CD1c-positive myeloid dendritic cell (primary cell): ENCODE measurements at regions not wholly inside any gene's neighbourhood (a gene's known extent, or its start where the extent isn't known, plus 50 kb on each side); places are given as distances from the start of the nearest gene placed in this dataset.

Source experiments
- DNase-seq: peaks from one replicate; pipeline ENCODE4 v3.0.0-alpha.2; 2016; ENCODE audit errors: extremely low spot score

DNA sequence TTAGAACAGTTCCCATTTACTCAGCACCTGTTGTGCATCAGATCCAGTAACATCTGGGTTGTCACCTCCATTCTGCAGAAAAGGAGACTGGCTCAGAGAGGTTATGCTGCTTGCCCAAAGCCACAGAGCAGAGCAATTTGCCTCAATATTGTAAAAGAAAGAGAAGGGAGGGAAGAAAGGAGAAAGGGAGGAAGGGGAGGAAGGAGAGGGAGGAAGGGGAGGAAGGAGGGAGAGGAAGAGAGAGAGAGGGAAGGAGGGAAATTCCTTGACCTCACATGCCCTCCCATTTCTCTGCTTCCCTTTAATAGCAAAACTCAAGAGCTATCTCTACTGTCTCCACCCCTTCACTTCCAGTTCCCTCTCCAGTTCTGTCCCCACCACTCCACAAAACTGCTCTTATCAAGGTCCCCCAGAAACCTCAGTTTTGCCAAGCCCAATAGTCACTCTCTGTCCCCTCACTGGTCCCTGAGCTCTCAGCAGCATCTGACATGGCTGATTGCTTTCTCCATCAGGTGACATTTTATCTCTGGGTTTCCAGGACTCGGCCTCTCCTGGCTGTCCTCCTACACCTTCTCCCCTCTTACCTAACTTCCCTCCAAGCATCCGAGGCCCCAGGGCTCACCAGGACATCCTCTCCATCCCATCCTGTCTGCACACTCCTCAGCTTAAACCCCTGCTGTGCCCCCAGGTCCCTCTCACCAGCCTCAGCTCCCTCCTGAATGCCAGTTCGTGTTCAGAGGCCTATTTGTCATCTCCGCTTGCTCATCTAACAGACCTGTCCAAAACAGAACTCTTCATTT lies 104.7 kb upstream of the LINGO1 start:
- no peak for DNase-seq

GRCh38 chr15:77734306-77734705 lies 101.6 kb upstream of the LINGO1 start:
- DNase-seq, result no peak

- no peak for DNase-seq
These were observed 101.0 kb upstream of the LINGO1 start for GRCh38 chr15:77733579-77734300.

DNA sequence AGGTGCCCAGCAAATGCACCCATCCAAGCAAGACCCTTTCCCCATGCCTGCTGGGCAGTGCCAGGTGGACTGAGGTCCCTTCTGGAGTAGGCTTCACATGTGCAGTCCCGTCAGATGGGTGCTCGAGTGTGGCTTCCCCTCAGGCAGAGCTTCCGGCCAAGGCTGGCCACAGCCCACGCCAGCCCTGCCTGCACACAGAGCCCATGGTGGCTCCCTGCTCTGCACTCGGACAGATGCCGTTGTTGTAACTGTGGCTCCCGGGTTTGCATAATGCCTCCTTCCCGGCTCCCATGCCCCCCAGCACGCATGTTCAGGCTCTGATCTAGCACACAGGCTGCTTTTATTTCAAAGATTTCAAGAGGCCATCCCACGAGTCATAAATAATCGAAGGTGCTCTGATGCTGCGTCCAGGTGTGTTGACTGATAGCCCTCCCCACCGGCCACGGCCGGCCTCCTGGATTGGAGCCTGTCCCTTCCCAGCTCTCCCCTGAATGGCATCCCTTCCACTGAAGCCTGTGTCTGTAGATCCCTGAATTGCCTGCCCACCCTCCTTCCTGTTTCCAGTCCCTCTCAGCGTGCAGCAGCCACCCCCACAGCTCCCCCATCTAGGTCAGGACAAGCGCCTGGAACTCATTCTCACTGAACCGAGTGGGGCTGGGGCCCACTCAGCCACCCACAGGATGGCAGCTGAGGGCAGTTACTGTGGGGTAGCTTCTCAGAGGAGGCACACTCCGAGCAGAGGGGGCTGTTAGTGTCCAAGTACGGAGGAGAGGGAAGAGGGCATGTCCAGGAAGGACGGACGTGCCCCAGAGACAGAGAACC lies 100.0 kb upstream of the LINGO1 start:
- no peak for DNase-seq

- no peak for DNase-seq
These were observed 99.2 kb upstream of the LINGO1 start for GRCh38 chr15:77731945-77732344.

- no peak for DNase-seq
These were observed 98.4 kb upstream of the LINGO1 start for GRCh38 chr15:77731067-77731466.

DNA sequence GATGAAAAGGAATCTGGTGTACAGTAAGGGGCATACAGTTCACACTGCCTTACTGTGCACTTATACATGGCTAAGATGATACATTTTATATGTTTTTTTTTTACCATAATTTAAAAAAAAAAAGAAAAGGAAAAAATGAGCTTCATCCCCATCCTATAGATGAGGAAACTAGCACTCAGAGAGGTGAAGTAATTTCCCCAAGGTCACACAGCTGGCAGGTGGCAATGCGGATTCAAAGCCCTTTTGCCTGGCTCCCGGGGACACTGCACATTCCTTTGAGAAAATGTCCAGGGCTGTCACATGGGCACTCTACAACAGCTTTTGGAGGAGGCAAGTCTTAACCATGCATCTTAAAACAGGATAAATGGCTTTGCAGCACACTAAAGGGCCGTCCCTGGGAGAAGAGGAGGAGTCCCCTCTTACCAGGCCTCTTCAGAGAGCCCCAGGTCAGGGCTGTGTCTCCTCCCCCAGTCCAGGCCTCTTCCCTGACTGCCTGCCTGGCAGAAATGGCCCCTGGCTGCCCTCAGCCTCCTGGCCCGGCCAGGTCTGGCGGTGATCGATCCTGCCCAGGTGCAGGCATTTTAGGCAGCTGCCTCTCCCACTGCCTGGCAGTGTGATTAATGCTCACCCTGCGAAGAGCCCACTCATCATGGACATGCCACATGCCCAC lies 95.1 kb upstream of the LINGO1 start:
- DNase-seq, result no peak

DNA sequence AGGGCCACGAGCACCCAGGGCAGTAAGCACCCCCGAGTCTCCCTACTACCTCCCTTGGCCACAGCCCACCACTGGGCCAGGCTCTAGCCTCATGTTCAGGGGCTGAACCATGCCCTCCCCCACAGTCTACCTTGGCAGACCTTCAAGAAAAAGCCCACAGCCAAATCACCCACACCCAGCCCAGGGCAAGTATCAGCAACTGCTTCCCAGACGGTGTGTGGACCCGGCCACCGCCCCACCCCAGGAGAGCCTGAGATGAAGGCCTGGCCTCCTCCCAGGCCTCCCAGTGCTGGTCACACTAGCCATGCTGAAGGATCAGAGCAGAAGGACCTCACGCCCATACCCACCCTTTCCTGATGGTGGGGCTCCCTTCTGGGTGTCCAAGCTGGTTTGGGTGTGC lies 92.0 kb upstream of the LINGO1 start:
- no peak for DNase-seq

- DNase-seq, result no peak
These were observed 91.0 kb upstream of the LINGO1 start for GRCh38 chr15:77723756-77724155.

GRCh38 chr15:77722759-77723460 lies 90.2 kb upstream of the LINGO1 start:
- DNase-seq, result no peak

DNA sequence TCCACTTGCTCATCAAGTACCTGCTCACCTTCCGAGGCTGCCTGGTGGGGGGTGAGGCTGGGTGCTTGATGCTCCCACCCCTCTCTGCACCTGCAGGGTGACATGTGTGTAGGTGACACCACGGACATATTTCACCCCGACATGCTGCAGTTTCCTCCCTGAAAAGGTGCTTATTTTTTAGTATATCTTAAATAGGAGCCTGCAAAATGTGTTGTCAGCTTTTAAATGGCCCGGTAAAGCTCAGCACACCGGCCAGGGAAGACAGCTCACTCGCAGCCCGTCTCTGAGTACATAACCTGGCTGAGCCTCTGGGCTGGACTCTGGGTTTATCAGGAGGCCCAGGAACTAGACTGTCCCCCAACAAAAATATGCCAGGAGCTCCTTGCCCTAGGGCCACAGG lies 89.3 kb upstream of the LINGO1 start:
- no peak for DNase-seq

GRCh38 chr15:77720655-77721054 lies 87.9 kb upstream of the LINGO1 start:
- no peak for DNase-seq

DNA sequence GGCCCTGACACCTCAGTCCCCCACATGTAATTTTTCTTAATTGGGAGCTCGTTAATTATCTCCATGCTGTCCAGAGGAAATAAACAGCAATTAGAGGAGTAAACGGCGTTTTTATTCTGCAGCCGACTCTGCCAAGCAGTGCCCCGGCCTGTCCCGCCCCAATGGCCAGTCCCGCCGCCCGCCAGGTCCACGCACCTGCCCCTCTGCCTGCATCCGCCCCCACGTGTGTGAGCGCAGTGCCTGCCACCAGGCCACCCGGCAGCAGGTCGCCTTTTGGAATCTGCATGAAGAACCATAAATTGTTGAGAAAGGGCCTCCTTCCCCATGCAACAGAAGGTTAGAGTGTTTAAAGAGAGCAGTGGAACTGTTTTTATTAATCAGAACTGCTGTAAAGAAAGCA lies 87.5 kb upstream of the LINGO1 start:
- DNase-seq, result no peak

DNA sequence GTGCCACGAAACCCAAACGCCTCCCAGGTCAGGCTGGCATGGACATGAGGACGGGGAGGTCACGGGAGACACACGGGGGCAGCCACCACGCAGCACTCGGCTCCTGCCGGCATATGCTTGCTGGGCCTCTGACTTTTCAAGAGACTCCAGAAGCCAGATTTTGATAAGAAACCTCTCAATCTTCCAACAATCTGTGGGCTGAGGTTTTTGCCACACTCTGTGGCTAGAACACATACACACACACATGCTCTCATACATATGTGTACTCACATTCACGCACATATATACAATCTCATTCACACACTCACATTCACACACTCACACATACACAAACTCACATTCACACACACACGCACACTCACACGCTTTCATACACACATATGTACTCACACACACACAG lies 86.7 kb upstream of the LINGO1 start:
- no peak for DNase-seq

GRCh38 chr15:77717333-77717990 lies 84.8 kb upstream of the LINGO1 start:
- no peak for DNase-seq

- DNase-seq, result no peak
These were observed 84.1 kb upstream of the LINGO1 start for GRCh38 chr15:77716632-77717332.

- DNase-seq, result no peak
These were observed 83.1 kb upstream of the LINGO1 start for GRCh38 chr15:77715860-77716259.

DNA sequence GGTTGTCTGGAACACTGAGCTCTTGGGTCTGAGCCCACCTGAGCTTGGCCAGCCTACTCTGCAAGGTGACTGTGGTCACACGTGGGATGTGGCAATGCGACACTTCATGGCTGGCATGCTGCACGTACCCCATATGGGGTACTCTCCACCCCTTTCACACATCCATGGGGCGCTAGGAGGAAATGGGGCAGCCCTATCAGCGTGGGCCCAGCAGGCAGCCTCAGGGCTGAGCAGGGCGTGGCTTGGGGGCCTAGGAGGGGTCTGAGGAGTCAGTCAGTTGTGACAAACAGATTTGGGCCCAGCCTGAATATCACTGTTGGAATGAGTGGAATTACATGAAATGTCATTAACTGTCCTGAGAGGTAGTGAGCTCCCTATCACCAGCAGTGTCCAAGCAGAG lies 82.3 kb upstream of the LINGO1 start:
- no peak for DNase-seq

DNA sequence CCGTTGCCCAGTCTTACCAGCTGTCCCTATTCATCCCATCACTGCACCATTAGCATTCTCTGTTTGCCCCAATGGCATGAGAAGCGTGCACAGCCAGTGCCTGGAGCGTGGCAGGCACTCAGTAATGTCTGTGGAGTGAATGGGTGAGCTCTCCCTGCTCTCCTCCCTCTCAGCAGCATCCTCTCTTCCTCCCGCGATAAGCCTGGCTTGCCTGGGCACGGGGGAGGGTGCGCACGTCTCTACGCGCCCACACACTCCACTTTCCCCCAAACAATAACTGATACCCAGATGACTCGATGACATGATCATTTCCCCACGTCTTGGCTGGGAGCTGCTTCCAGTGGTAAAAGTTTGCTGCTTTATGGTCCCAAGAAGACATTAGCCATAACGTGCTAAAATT lies 81.8 kb upstream of the LINGO1 start:
- no peak for DNase-seq

DNA sequence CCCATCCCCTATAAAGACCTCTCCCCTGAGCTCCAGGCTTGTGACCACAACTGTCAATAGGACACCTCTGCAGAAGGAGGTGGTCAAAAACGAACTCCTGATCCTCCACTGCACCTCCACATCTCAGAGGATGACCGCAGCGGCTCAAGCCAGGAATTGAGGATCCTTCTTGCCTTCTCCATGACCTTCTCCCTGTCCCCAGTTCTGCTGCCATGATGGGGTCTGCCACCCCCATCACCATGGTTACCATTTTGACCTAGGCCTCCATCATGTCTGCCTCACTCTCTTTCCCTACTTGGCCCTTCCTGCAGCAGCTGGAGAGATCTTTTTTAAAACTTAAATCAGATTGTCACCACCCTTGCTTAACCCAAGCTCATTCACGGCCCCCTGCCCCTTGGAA lies 81.3 kb upstream of the LINGO1 start:
- DNase-seq, result no peak
